GM23338 (cell line): ENCODE measurements at regions not wholly inside any gene's neighbourhood (a gene's known extent, or its start where the extent isn't known, plus 50 kb on each side); places are given as distances from the start of the nearest gene placed in this dataset.

Experiments
- ATAC-seq: fragments of 200-7000 bp; cut with Tn5 transposase; 3 replicates; pipeline ENCODE4 v1.9.1; 2020
- DNase-seq: peaks from one replicate; pipeline ENCODE4 v3.0.0-alpha.2; 2015; ENCODE audit warnings: low spot score
- H2AFZ ChIP-seq: fragments of 200-600 bp; sonication (generic); 2 replicates; pipeline ENCODE4 v1.8.0; 2016; ENCODE audit warnings: antibody characterized with exemption, mild to moderate bottlenecking, moderate library complexity
- H3F3A ChIP-seq: fragments of 200-600 bp; sonication (generic); replicated peaks from 2 replicates; pipeline ENCODE4 v1.8.0; 2017; ENCODE audit warnings: antibody characterized with exemption, mixed run types, low read depth
- H3K27ac ChIP-seq: fragments of 200-600 bp; sonication (generic); 2 replicates; pipeline ENCODE4 v1.6.1; 2016; ENCODE audit warnings: low read depth
- H3K27me3 ChIP-seq: fragments of 200-600 bp; sonication (generic); 2 replicates; pipeline ENCODE4 v1.8.0; 2016; ENCODE audit warnings: mild to moderate bottlenecking, mixed run types, moderate library complexity; ENCODE audit not compliant: insufficient read depth
- H3K36me3 ChIP-seq: fragments of 200-600 bp; sonication (generic); 2 replicates; pipeline ENCODE4 v1.8.0; 2016; ENCODE audit warnings: mild to moderate bottlenecking; ENCODE audit not compliant: insufficient read depth
- H3K4me1 ChIP-seq: fragments of 200-600 bp; sonication (generic); 2 replicates; pipeline ENCODE4 v1.8.0; 2016; ENCODE audit warnings: mild to moderate bottlenecking, moderate library complexity; ENCODE audit not compliant: insufficient read depth
- H3K4me2 ChIP-seq: fragments of 200-600 bp; sonication (generic); 2 replicates; pipeline ENCODE4 v1.7.1; 2017; ENCODE audit warnings: mixed run types
- H3K4me3 ChIP-seq: fragments of 200-600 bp; sonication (generic); 2 replicates; pipeline ENCODE4 v1.6.1; 2016; ENCODE audit warnings: mixed run types
- H3K79me2 ChIP-seq: fragments of 200-600 bp; sonication (generic); replicated peaks from 2 replicates; pipeline ENCODE4 v1.8.0; 2017; ENCODE audit warnings: mild to moderate bottlenecking; ENCODE audit not compliant: insufficient read depth
- H3K9me2 ChIP-seq: fragments of 200-600 bp; sonication (generic); 2 replicates; pipeline ENCODE4 v1.8.0; 2017; ENCODE audit not compliant: insufficient read depth
- H4K20me1 ChIP-seq: fragments of 200-600 bp; sonication (generic); replicated peaks from 2 replicates; pipeline ENCODE4 v1.8.0; 2017; ENCODE audit warnings: mild to moderate bottlenecking; ENCODE audit not compliant: insufficient read depth
- H3K27ac Mint-ChIP-seq: 2 replicates; pipeline ENCODE4 v1.8.0; 2020; ENCODE audit warnings: inconsistent platforms, mild to moderate bottlenecking, moderate library complexity, mixed read lengths
- H3K27me3 Mint-ChIP-seq: 3 replicates; pipeline ENCODE4 v1.8.0; 2022; ENCODE audit warnings: low read depth, mild to moderate bottlenecking, moderate library complexity, mixed read lengths, inconsistent platforms; ENCODE audit not compliant: insufficient read depth, poor library complexity
- H3K36me3 Mint-ChIP-seq: 3 replicates; pipeline ENCODE4 v1.8.0; 2021; ENCODE audit warnings: low read depth, mild to moderate bottlenecking, inconsistent platforms, moderate library complexity, mixed read lengths
- H3K4me1 Mint-ChIP-seq: 3 replicates; pipeline ENCODE4 v1.8.0; 2020; ENCODE audit warnings: mild to moderate bottlenecking, inconsistent platforms, mixed read lengths
- H3K4me3 Mint-ChIP-seq: 3 replicates; pipeline ENCODE4 v1.8.0; 2021; ENCODE audit warnings: moderate library complexity, mild to moderate bottlenecking, inconsistent platforms, mixed read lengths
- H3K9me3 Mint-ChIP-seq: 3 replicates; pipeline ENCODE4 v1.8.0; 2020; ENCODE audit warnings: moderate library complexity, mild to moderate bottlenecking, inconsistent platforms, mixed read lengths
- CREB1 ChIP-seq: fragments of 250-450 bp; sonication (Bioruptor Pico); IDR thresholded peaks from 2 replicates; pipeline ENCODE4 v1.5.0; 2020; ENCODE audit warnings: low read depth, mild to moderate bottlenecking, moderate library complexity
- CTCF ChIP-seq, 2 experiments: fragments of 200-600 bp in 1 of 2; sonication (generic) in 1 of 2; conservative IDR thresholded peaks; 2 replicates each; pipeline versions ENCODE4 v1.5.1 to v1.6.1; 2016 to 2017; ENCODE audit warnings: antibody characterized with exemption in 2 of 2, low read depth in 2 of 2, mild to moderate bottlenecking in 2 of 2, moderate library complexity in 1 of 2
- ETS1 ChIP-seq: IDR thresholded peaks from 2 replicates; pipeline ENCODE4 v1.6.1; 2016; ENCODE audit warnings: antibody characterized with exemption
- EZH2 ChIP-seq: fragments of 200-600 bp; sonication (generic); IDR thresholded peaks from one replicate; pipeline ENCODE4 v1.8.0; 2017; ENCODE audit warnings: antibody characterized with exemption, mild to moderate bottlenecking, low read depth; ENCODE audit not compliant: unreplicated experiment
- EZH2phosphoT487 ChIP-seq: fragments of 200-600 bp; sonication (generic); IDR thresholded peaks from one replicate; pipeline ENCODE4 v1.8.1; 2018; ENCODE audit warnings: antibody characterized with exemption; ENCODE audit not compliant: unreplicated experiment
- JUNB ChIP-seq: IDR thresholded peaks from one replicate; pipeline ENCODE4 v1.6.1; 2016; ENCODE audit warnings: antibody characterized with exemption; ENCODE audit not compliant: unreplicated experiment
- NANOG ChIP-seq: IDR thresholded peaks from 2 replicates; pipeline ENCODE4 v1.6.1; 2016; ENCODE audit warnings: antibody characterized with exemption, borderline replicate concordance
- POLR2AphosphoS5 ChIP-seq: IDR thresholded peaks from 2 replicates; pipeline ENCODE4 v1.6.1; 2016; ENCODE audit warnings: antibody characterized with exemption, low read depth
- STAT1 ChIP-seq: IDR thresholded peaks from one replicate; pipeline ENCODE4 v1.6.1; 2016; ENCODE audit warnings: antibody characterized with exemption; ENCODE audit not compliant: unreplicated experiment
- ZNF114 ChIP-seq: fragments of 250-450 bp; sonication (Bioruptor Pico); IDR thresholded peaks from 2 replicates; pipeline ENCODE4 v1.5.0; 2020; ENCODE audit warnings: mild to moderate bottlenecking, moderate library complexity
- ZNF331 ChIP-seq: fragments of 250-450 bp; sonication (Bioruptor Pico); IDR thresholded peaks from 2 replicates; pipeline ENCODE4 v1.5.0; 2020; ENCODE audit warnings: low read depth, mild to moderate bottlenecking, moderate library complexity
- ZNF462 ChIP-seq: fragments of 250-450 bp; sonication (Bioruptor Pico); IDR thresholded peaks from 2 replicates; pipeline ENCODE4 v1.5.0; 2020; ENCODE audit warnings: mild to moderate bottlenecking, moderate library complexity
- TF ChIP-seq, protein P1 (sequence below): IDR thresholded peaks from one replicate; pipeline ENCODE4 v1.6.1; 2018; ENCODE audit warnings: antibody characterized with exemption; ENCODE audit not compliant: unreplicated experiment

- Mint-ChIP-seq H3K9me3 (no peaks in the 10 kb centered on the region), H3K27me3 (peaks cover 7% of the 10 kb centered on the region), H3K27ac (no peak overlapping the region), H3K36me3 (no peaks in the 10 kb centered on the region), H3K4me3 (no peak overlapping the region), H3K4me1 (peaks cover 22% of the 10 kb centered on the region)
- H3K27ac ChIP-seq = no peak overlapping the region
- no peak overlapping the region for H3K4me2 ChIP-seq
- H3F3A ChIP-seq = no peaks in the 10 kb centered on the region
- H4K20me1 ChIP-seq = no peaks in the 10 kb centered on the region
- no peak overlapping the region for H3K4me3 ChIP-seq
- DNase-seq = no peak
- TF ChIP-seq EZH2phosphoT487 = no peak
- no peak for TF ChIP-seq JUNB
- TF ChIP-seq NANOG = no peak
- no peak for TF ChIP-seq POLR2AphosphoS5
- no peak for TF ChIP-seq EZH2
- TF ChIP-seq, protein P1, sequence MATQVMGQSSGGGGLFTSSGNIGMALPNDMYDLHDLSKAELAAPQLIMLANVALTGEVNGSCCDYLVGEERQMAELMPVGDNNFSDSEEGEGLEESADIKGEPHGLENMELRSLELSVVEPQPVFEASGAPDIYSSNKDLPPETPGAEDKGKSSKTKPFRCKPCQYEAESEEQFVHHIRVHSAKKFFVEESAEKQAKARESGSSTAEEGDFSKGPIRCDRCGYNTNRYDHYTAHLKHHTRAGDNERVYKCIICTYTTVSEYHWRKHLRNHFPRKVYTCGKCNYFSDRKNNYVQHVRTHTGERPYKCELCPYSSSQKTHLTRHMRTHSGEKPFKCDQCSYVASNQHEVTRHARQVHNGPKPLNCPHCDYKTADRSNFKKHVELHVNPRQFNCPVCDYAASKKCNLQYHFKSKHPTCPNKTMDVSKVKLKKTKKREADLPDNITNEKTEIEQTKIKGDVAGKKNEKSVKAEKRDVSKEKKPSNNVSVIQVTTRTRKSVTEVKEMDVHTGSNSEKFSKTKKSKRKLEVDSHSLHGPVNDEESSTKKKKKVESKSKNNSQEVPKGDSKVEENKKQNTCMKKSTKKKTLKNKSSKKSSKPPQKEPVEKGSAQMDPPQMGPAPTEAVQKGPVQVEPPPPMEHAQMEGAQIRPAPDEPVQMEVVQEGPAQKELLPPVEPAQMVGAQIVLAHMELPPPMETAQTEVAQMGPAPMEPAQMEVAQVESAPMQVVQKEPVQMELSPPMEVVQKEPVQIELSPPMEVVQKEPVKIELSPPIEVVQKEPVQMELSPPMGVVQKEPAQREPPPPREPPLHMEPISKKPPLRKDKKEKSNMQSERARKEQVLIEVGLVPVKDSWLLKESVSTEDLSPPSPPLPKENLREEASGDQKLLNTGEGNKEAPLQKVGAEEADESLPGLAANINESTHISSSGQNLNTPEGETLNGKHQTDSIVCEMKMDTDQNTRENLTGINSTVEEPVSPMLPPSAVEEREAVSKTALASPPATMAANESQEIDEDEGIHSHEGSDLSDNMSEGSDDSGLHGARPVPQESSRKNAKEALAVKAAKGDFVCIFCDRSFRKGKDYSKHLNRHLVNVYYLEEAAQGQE = no peak
- TF ChIP-seq CTCF (conservative IDR thresholded peaks at IDR 0.05; ENCODE audit: low read depth in 2 of 2) = no peak
- TF ChIP-seq ZNF462 (CRISPR knock-in tag) = no peak
- no peak for TF ChIP-seq STAT1
- TF ChIP-seq CREB1 (CRISPR knock-in tag) = no peak
- TF ChIP-seq ZNF331 = no peak
- no peak for TF ChIP-seq ETS1
- TF ChIP-seq ZNF114 (CRISPR knock-in tag) = no peak
- no peak overlapping the region for H2AFZ ChIP-seq
- H3K9me2 ChIP-seq = no peaks in the 10 kb centered on the region
- H3K4me1 ChIP-seq = peaks cover 16% of the 10 kb centered on the region
- H3K79me2 ChIP-seq = no peaks in the 10 kb centered on the region
- no peaks in the 10 kb centered on the region for H3K27me3 ChIP-seq
- no peak for ATAC-seq
- H3K36me3 ChIP-seq = no peaks in the 10 kb centered on the region
Measured at GRCh38 chr16:14007450-14007849, 63.7 kb upstream of the MRTFB start.
